ENCODE measurements at regions not wholly inside any gene's neighbourhood (a gene's known extent, or its start where the extent isn't known, plus 50 kb on each side); places are given as distances from the start of the nearest gene placed in this dataset.

DNA sequence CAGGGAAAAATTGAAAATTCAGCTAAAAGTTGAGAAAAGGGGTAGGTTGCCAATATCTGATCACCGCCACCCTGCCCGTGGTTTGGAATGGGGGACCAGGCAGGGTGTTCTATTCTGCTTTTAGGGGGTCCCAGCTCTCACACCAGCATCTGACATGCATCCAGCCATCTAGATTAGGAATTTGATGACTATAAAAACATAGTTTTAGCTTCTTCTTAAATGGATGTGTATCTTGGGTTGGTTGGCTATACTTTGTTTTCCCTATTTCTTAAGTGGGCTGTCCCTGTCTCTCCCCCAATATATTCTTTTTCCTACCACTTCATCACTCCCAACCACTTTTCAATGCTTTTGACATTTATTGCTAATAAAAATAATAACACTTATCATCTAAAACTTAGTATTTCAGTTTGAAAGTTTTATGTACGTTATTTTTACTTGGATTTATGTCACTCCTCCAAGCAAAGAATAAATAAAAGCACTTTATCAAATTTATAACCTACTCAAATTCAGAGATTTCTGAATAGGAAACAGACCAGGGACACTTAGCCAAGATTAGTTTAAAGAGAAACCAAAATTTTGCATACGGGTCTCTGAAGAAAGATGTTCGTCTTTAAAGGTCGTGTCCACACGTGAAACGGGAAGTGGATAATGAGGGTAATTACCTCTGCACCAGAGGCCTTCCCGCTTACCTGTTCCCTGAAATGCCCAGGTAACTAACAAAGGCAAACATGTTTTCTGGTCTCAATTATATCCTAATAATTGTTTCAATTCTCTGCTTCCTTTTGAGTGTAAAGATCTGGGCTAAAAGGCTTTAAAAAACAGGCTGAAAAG lies 233.2 kb upstream of the AUTS2 start:
- TF ChIP-seq, protein P1, sequence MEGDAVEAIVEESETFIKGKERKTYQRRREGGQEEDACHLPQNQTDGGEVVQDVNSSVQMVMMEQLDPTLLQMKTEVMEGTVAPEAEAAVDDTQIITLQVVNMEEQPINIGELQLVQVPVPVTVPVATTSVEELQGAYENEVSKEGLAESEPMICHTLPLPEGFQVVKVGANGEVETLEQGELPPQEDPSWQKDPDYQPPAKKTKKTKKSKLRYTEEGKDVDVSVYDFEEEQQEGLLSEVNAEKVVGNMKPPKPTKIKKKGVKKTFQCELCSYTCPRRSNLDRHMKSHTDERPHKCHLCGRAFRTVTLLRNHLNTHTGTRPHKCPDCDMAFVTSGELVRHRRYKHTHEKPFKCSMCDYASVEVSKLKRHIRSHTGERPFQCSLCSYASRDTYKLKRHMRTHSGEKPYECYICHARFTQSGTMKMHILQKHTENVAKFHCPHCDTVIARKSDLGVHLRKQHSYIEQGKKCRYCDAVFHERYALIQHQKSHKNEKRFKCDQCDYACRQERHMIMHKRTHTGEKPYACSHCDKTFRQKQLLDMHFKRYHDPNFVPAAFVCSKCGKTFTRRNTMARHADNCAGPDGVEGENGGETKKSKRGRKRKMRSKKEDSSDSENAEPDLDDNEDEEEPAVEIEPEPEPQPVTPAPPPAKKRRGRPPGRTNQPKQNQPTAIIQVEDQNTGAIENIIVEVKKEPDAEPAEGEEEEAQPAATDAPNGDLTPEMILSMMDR (IDR thresholded peaks at IDR 0.05; ENCODE audit: borderline replicate concordance, extremely low read depth, low read length, poor library complexity, severe bottlenecking) = no peak
- no peak for TF ChIP-seq EZH2 (IDR thresholded peaks at IDR 0.05; ENCODE audit: borderline replicate concordance, low read depth, low read length, severe bottlenecking)

Data from DND-41 (cell line).